Keratinocyte (primary cell): ENCODE measurements at regions not wholly inside any gene's neighbourhood (a gene's known extent, or its start where the extent isn't known, plus 50 kb on each side); places are given as distances from the start of the nearest gene placed in this dataset.

Experiments
- DNase-seq: peaks from one replicate; pipeline ENCODE4 v3.0.0-alpha.2; 2011; ENCODE audit warnings: low read depth, missing footprints, low spot score
- FAIRE-seq: peaks from 2 replicates; lab custom pipeline; 2011; peaks lifted over from hg19 to GRCh38; lab: Jason Lieb, UNC
- H2AFZ ChIP-seq: 2 replicates; pipeline ENCODE4 v1.6.0; 2012; ENCODE audit warnings: low read length, control low read depth, inconsistent platforms; ENCODE audit not compliant: control insufficient read depth
- H3K27ac ChIP-seq: 2 replicates; pipeline ENCODE4 v1.5.1; 2011; ENCODE audit warnings: low read length; ENCODE audit not compliant: control insufficient read depth, insufficient read depth
- H3K27me3 ChIP-seq: 3 replicates; pipeline ENCODE4 v1.6.0; 2011; ENCODE audit warnings: low read length; ENCODE audit not compliant: control insufficient read depth, insufficient read depth; ENCODE audit errors: extremely low read depth
- H3K36me3 ChIP-seq, 2 experiments: 2 replicates in 1 of 2; 3 replicates in 1 of 2; pipeline ENCODE4 v1.5.1; 2011; ENCODE audit warnings: low read length in 2 of 2, mild to moderate bottlenecking in 1 of 2; ENCODE audit not compliant: control insufficient read depth in 2 of 2, insufficient read depth in 2 of 2; ENCODE audit errors: extremely low read depth in 1 of 2
- H3K4me1 ChIP-seq: 3 replicates; pipeline ENCODE4 v1.5.1; 2011; ENCODE audit warnings: low read length; ENCODE audit not compliant: control insufficient read depth, insufficient read depth; ENCODE audit errors: extremely low read depth
- H3K4me2 ChIP-seq: 3 replicates; pipeline ENCODE4 v1.6.0; 2011; ENCODE audit warnings: low read depth, low read length; ENCODE audit not compliant: control insufficient read depth, insufficient read depth; ENCODE audit errors: extremely low read depth
- H3K4me3 ChIP-seq, 3 experiments: fragments of 200-600 bp in 1 of 3; sonication (generic) in 1 of 3; 2 replicates in 2 of 3; 3 replicates in 1 of 3; pipeline ENCODE4 v1.5.1; 2011 to 2016; ENCODE audit warnings: low read length in 3 of 3, mild to moderate bottlenecking in 3 of 3, control low read depth in 2 of 3, inconsistent platforms in 1 of 3, low read depth in 1 of 3, mixed read lengths in 1 of 3, mixed run types in 1 of 3, moderate library complexity in 1 of 3; ENCODE audit not compliant: control insufficient read depth in 2 of 3, insufficient read depth in 2 of 3; ENCODE audit errors: extremely low read depth in 1 of 3
- H3K79me2 ChIP-seq: 2 replicates; pipeline ENCODE4 v1.6.0; 2012; ENCODE audit warnings: low read length; ENCODE audit not compliant: control insufficient read depth, insufficient read depth
- H3K9ac ChIP-seq: 3 replicates; pipeline ENCODE4 v1.6.0; 2011; ENCODE audit warnings: low read length; ENCODE audit not compliant: control insufficient read depth, insufficient read depth; ENCODE audit errors: extremely low read depth
- H3K9me1 ChIP-seq: 3 replicates; pipeline ENCODE4 v1.6.0; 2011; ENCODE audit warnings: low read length; ENCODE audit not compliant: control insufficient read depth, insufficient read depth; ENCODE audit errors: extremely low read depth
- H3K9me3 ChIP-seq: 2 replicates; pipeline ENCODE4 v1.5.1; 2012; ENCODE audit warnings: low read depth, low read length; ENCODE audit not compliant: control insufficient read depth
- H4K20me1 ChIP-seq: 3 replicates; pipeline ENCODE4 v1.6.0; 2011; ENCODE audit warnings: low read length; ENCODE audit not compliant: control insufficient read depth, insufficient read depth; ENCODE audit errors: extremely low read depth
- CTCF ChIP-seq, 3 experiments: IDR thresholded peaks in 1 of 3; conservative IDR thresholded peaks in 1 of 3; optimal IDR thresholded peaks in 1 of 3; 2 replicates in 2 of 3; 3 replicates in 1 of 3; pipeline versions ENCODE3 to v1.5.1; 2011; ENCODE audit warnings: low read length in 3 of 3, mild to moderate bottlenecking in 3 of 3, moderate library complexity in 2 of 3, control low read depth in 1 of 3, inconsistent platforms in 1 of 3; ENCODE audit not compliant: insufficient read depth in 2 of 3; ENCODE audit errors: extremely low read depth in 1 of 3
- EZH2 ChIP-seq: IDR thresholded peaks from one replicate; pipeline ENCODE4 v1.6.1; 2012; ENCODE audit warnings: inconsistent platforms, mild to moderate bottlenecking, low read length, moderate library complexity
- dilution Hi-C: fragments of 300-500 bp; cut with MboI; formaldehyde crosslinking; loops from one replicate; pipeline ENCODE4 v1.7.0; 2020; ENCODE audit warnings: low sequenced_read_pairs; ENCODE audit not compliant: extremely low pct_ligation_motif_present

GRCh38 chr20:22696759-22697158 lies 112.4 kb upstream of the FOXA2 start:
- peaks cover 3% of the 10 kb centered on the region for H3K9me3 ChIP-seq
- H3K9ac ChIP-seq = no peak overlapping the region
- no peaks in the 10 kb centered on the region for H3K9me1 ChIP-seq
- no peak for DNase-seq
- H4K20me1 ChIP-seq = no peaks in the 10 kb centered on the region
- H3K36me3 ChIP-seq = no peaks in the 10 kb centered on the region
- no peak overlapping the region for H3K27ac ChIP-seq
- H3K27me3 ChIP-seq = no peaks in the 10 kb centered on the region
- H3K4me2 ChIP-seq = no peak overlapping the region
- no peak overlapping the region for H2AFZ ChIP-seq
- dilution Hi-C loops = loop anchor here (25.0 kb wide), 1 partner anchor 359 kb away; no protein-coding TSS in a partner anchor
- TF ChIP-seq EZH2 (no peak), CTCF (optimal IDR thresholded peaks at IDR 0.05 in 1 of 3, IDR thresholded peaks at IDR 0.05 in 1 of 3, conservative IDR thresholded peaks at IDR 0.05 in 1 of 3; ENCODE audit: extremely low read depth in 1 of 3, insufficient read depth in 2 of 3, low read length in 3 of 3) (no peak)
- no peaks in the 10 kb centered on the region for H3K79me2 ChIP-seq
- no peak for FAIRE-seq
- H3K4me1 ChIP-seq = peaks cover 21% of the 10 kb centered on the region
- H3K4me3 ChIP-seq = no peak overlapping the region

GRCh38 chr20:22698259-22698842 lies 114.0 kb upstream of the FOXA2 start:
- H3K27me3 ChIP-seq = no peaks in the 10 kb centered on the region
- no peaks in the 10 kb centered on the region for H4K20me1 ChIP-seq
- no peaks in the 10 kb centered on the region for H3K79me2 ChIP-seq
- no peak overlapping the region for H3K9ac ChIP-seq
- no peaks in the 10 kb centered on the region for H3K36me3 ChIP-seq
- no peak overlapping the region for H2AFZ ChIP-seq
- no peak for DNase-seq
- TF ChIP-seq CTCF (optimal IDR thresholded peaks at IDR 0.05 in 1 of 3, IDR thresholded peaks at IDR 0.05 in 1 of 3, conservative IDR thresholded peaks at IDR 0.05 in 1 of 3; ENCODE audit: extremely low read depth in 1 of 3, insufficient read depth in 2 of 3, low read length in 3 of 3) (no peak), EZH2 (no peak)
- peaks cover 18% of the 10 kb centered on the region for H3K4me1 ChIP-seq
- dilution Hi-C loops = loop anchor here (25.0 kb wide), 1 partner anchor 361 kb away; no protein-coding TSS in a partner anchor
- H3K4me2 ChIP-seq = no peak overlapping the region
- no peaks in the 10 kb centered on the region for H3K9me1 ChIP-seq
- H3K9me3 ChIP-seq = peaks cover 8% of the 10 kb centered on the region
- peak; percentile 67 for FAIRE-seq
- H3K4me3 ChIP-seq = no peak overlapping the region
- no peak overlapping the region for H3K27ac ChIP-seq
